GDM1 (cell line): ENCODE measurements at regions not wholly inside any gene's neighbourhood (a gene's known extent, or its start where the extent isn't known, plus 50 kb on each side); places are given as distances from the start of the nearest gene placed in this dataset.

Source experiments
- DNase-seq: peaks from one replicate; lab custom pipeline; 2025; lab: John Stamatoyannopoulos, UW

GRCh38 chr2:56707218-56707617 lies 523.4 kb downstream of the CCDC85A start:
- DNase-seq, result no peak

GRCh38 chr2:56707650-56708049 lies 523.9 kb downstream of the CCDC85A start:
- DNase-seq, result no peak

- no peak for DNase-seq
These were observed 525.4 kb downstream of the CCDC85A start for GRCh38 chr2:56709181-56709580.

- no peak for DNase-seq
These were observed 529.4 kb downstream of the CCDC85A start for GRCh38 chr2:56713161-56713676.

- no peak for DNase-seq
These were observed 530.2 kb downstream of the CCDC85A start for GRCh38 chr2:56713978-56714377.

GRCh38 chr2:56714400-56714799 lies 530.6 kb downstream of the CCDC85A start:
- no peak for DNase-seq

- no peak for DNase-seq
These were observed 531.9 kb downstream of the CCDC85A start for GRCh38 chr2:56715683-56716082.

GRCh38 chr2:56718413-56718812 lies 534.6 kb downstream of the CCDC85A start:
- no peak for DNase-seq

GRCh38 chr2:56729212-56729611 lies 545.4 kb downstream of the CCDC85A start:
- no peak for DNase-seq

GRCh38 chr2:56732946-56733345 lies 549.2 kb downstream of the CCDC85A start:
- no peak for DNase-seq

GRCh38 chr2:56739413-56739812 lies 555.6 kb downstream of the CCDC85A start:
- no peak for DNase-seq

GRCh38 chr2:56741601-56742102 lies 557.9 kb downstream of the CCDC85A start:
- no peak for DNase-seq

- no peak for DNase-seq
These were observed 560.0 kb downstream of the CCDC85A start for GRCh38 chr2:56743807-56744206.

- DNase-seq, result no peak
These were observed 565.5 kb downstream of the CCDC85A start for GRCh38 chr2:56749152-56749752.

GRCh38 chr2:56753182-56753581 lies 569.4 kb downstream of the CCDC85A start:
- no peak for DNase-seq

GRCh38 chr2:56754066-56754615 lies 570.4 kb downstream of the CCDC85A start:
- no peak for DNase-seq

GRCh38 chr2:56754627-56755026 lies 570.8 kb downstream of the CCDC85A start:
- DNase-seq, result no peak

GRCh38 chr2:56757884-56758545 lies 574.2 kb downstream of the CCDC85A start:
- DNase-seq, result no peak

GRCh38 chr2:56763683-56764082 lies 579.9 kb downstream of the CCDC85A start:
- DNase-seq, result no peak

- DNase-seq, result no peak
These were observed 585.2 kb downstream of the CCDC85A start for GRCh38 chr2:56768973-56769372.

GRCh38 chr2:56770490-56770889 lies 586.7 kb downstream of the CCDC85A start:
- no peak for DNase-seq

- DNase-seq, result no peak
These were observed 600.3 kb downstream of the CCDC85A start for GRCh38 chr2:56784046-56784445.

GRCh38 chr2:56801214-56801613 lies 617.4 kb downstream of the CCDC85A start:
- no peak for DNase-seq
